SK-MEL-5 (cell line): ENCODE measurements at regions not wholly inside any gene's neighbourhood (a gene's known extent, or its start where the extent isn't known, plus 50 kb on each side); places are given as distances from the start of the nearest gene placed in this dataset.

ENCODE experiments used
- DNase-seq: peaks from one replicate; pipeline ENCODE4 v3.0.0-alpha.2; 2016; ENCODE audit warnings: low read depth, low spot score
- in situ Hi-C: cut with HindIII; loops from 2 replicates; pipeline ENCODE4 v1.10.0; 2016; ENCODE audit warnings: low sequenced_read_pairs, high pct_unique_total_duplicates, low pct_unique_long_range_greater_than_20kb

DNA sequence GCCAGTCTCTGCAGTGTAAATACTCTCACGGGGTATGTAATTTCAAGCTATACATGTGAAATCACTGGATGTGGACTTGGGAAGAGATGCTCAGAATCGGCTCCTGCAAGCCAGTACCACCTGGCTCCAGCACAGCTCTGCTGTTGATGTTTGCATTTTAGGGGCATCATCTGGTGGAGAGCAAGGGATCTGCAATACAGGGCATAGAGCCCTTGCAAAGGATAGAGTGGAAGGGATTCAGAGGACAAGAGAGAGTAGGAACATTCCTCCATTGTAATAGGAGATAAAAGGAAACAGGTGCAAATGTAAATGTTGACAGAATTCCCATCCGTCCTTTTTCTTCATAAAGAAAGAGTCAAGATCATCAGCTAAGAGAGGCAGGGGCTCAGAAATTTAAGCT, 184.1 kb downstream of the PMP22 start:
- in situ Hi-C loops: no loop called here
- DNase-seq: no peak

DNA sequence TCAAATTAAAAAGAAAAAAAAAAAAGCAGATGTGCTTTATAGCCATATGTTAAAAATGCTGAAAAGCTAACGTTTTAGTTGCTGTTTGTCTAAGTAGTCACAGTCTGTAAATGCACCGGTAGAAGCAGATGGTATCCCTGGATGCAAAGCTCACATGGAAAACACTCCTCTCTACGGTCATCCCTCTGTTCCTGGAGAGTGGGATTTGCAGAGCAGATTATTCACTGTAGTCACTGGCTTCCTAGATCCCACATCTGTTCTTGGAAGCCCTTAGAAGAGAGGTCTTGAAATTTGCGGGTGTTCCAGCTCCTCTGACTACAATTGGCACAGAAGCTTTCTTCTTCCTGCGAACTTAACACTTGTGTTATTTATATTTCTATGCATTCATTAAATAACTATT, 186.6 kb downstream of the PMP22 start:
- no peak for DNase-seq
- in situ Hi-C loops: no loop called here

DNA sequence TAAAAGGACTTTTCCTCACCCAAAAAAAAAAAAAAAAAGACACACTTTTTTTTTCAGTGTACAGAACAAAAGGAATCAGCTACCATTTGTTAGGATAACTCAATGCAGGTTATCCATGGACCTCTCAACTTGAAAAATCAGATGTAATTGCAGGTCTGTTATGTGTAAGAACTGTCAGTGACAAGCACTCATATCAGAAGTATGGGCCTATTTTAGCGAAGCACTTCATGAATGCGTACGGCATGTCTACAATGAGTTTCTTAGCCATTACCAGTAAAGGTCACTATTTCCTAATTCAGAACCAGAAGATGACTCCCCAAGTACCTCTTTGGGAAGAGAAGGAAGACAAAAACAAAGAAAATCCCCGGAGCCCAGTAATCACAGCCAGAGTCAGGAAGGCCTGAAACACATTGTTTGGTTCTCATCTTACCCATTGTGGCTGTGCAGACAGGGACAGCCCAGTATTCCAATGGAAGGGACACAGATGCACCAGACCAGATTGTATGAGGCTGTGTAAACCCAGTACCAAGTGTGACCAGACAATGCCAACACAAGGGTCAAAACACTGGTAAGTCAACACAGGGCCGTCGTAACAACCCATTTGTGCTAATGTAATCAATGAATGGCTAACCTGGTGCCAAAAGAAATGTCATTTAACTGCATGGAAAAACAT, 188.0 kb downstream of the PMP22 start:
- DNase-seq: no peak

DNA sequence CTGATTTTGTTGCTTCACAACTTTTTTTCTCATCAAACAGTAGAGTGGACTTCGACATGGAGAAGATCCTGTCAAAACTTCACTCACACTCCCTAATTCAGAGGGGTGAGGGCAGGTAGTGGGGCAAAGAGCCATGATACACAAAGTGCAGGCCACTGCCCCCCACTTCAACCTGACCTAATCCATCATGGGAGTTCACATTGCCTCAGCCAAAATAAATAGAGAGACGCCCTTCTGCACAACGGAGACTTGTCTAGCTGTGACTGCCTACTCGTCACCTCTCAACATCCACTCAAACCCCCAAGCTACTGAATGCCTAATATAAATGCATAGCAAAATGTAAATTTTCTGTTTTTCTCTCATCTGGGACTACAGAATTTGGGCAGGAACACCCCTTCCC, 213.2 kb downstream of the PMP22 start:
- in situ Hi-C loops: no loop called here
- no peak for DNase-seq

More for the DNA sequence above, 188.0 kb downstream of the PMP22 start:
- in situ Hi-C loops: no loop called here

DNA sequence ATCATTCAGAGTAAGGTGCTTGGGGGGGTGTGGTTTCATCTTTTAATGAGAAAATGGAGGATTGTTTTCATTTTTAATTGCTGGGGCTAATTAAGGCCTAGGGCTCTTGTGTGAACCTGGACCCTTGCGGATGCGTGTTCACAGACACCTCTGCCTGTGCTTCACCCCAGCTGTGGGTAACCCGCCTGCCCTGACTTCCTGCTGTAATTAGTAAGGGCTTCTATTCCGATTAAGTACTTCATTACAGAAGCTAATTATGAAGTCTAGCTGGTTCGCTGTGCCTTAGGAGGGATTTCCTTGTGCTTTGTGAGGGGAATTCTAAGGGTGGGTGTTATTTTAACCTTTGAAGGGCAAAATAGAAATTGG, 215.3 kb downstream of the PMP22 start:
- in situ Hi-C loops: no loop called here
- no peak for DNase-seq

DNA sequence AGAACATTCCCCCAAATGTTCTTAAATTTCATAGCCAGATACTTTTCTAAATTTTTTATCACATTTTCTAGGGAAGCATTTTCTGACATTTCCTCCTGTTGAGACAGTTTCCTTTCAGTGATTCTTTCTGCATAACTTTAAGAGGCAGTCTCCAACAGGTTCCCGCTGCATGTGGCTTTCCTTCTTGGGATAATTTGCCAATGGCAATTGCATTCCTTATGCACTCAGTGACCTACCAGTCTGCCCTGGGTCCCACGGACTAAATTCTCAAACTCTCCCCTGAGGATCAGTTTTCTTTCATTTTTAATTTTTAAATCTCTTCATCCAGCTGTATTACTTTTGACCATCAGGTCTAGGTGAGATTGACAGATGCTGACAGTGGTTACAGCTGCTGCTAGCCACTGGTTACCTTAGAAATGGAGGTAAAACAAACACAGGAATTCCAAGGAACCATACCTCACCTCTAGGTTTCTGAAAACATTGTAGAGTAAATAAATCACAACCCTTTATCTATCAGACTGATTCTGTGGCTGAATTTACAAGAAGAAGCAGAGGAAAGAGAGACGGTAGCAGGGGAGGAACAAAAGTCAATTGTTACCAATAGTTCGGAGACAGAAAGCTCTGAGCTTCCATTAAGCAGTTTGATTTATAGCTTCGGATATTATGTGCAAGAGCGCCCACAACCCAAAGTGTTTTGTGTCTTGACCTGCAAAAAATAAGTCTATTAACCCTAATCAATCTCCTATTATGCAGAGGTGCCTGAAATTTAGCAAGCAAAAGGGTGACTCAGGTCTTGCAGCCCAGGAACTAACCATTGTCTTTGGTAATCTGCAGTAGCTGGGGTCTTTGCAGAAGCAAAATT, 216.0 kb downstream of the PMP22 start:
- in situ Hi-C loops: no loop called here
- no peak for DNase-seq

DNA sequence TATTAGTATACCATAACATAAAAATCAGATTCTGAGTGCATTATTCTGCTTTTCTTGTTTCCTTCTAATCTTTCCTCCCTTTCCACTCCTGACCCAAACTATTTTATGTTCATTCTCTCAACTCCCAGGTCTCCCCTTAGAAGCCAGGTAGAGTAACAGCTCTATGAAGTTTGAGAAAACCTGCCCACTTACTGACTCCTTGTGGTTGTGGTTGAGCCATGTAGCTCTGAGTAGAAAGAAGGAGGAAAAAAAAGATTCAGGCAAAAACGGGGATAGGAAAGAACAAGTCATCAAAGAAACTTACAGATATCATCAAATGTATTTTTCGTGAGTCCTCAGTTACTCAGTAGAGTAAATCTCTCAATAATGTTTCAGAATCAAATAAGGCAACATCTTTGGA, 216.7 kb downstream of the PMP22 start:
- no peak for DNase-seq
- in situ Hi-C loops: no loop called here

DNA sequence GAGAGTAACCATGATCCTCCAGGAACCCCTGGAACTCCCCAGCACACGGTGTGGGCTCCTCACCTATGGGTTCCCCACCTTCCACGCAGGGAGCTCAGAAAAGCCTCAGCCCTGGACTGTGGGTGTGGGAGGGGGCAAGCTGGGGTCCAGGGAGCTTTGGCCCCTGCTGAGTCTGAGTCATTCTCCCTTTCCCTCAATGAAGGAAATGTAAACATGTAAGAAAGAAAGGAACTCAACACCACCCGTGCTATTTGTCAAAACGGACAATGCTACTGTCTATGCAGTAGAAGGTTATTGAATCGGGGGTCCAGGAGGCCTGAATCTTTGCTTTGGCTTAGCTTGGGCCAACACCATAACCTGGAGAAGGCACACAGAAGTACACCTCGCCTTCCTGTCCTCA, 222.8 kb downstream of the PMP22 start:
- DNase-seq: no peak
- in situ Hi-C loops: no loop called here

DNA sequence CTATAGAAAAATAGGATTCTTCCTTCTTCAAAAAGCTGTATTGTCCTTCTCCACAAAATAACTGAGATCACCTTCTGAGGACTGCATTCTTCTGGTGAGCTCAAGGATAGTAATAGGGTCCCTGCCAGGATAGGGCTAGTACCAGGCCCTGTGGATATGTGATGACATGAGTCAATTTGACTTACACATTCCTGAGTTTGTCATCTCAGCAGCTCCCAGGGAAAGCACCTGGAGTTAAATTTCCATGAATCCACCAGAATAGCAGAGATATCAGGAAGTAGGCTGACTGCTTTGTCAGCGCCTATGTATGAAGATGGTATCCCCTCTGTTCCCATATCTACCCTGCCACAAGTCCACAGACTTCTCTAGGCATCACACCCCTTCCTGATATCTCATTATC, 225.8 kb downstream of the PMP22 start:
- in situ Hi-C loops: no loop called here
- no peak for DNase-seq

DNA sequence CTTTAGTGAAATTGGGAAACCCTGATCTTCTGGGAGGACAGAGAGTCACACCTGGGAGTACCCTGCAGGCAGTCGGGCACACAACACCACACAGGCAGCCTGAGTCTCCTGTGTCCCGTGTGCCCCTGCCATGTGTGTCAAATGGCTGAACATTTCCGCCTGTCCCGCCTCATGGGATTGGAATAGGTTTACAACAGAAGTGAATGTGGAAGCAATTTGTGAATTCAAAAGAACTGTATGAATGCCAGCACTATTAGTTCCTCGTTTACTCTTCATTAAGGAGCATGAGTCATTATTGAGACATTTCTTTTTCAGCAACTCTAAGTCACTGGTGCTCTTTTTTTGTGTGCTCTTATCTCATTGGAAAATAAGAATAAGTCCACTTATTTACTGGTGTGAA, 226.5 kb downstream of the PMP22 start:
- DNase-seq: no peak
- in situ Hi-C loops: no loop called here

DNA sequence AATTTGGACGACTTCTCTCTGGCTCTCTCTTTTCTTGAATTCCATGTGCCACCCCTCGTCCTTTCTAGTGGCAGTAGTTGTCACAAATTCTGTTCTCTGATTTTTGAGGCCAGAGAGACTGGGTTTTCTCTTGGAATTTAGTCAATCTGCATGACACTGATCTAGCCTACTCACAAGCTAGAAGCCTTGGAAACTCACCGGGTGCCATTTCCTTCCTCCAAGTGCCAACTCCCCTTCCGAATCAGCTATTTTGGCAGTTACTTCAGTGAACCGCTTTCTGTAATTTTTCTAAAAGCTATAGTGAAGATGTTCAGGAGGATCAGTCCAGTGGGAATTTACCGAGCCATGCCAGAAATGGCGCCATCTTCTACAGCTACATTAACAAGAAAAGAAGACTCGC, 228.9 kb downstream of the PMP22 start:
- in situ Hi-C loops: no loop called here
- DNase-seq: no peak

DNA sequence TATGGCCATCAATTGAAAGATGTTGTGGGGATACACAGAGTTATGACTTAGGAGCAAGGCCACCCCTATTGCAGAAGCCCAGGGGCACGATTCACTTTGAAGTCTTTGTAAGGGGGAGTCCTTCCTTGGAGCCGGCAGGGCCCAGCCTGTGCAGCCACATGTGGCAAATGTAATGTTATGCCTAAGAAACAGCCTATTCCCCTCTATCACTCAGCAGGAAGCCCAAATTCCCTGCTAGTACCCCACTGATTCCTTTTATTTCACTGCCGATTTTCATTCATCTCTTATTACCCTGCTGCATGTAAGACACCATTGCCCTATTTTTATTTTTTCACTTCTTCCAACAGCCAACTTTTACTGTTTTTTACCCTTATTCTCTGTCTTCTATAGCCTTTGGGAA, 233.2 kb downstream of the PMP22 start:
- in situ Hi-C loops: no loop called here
- DNase-seq: no peak

DNA sequence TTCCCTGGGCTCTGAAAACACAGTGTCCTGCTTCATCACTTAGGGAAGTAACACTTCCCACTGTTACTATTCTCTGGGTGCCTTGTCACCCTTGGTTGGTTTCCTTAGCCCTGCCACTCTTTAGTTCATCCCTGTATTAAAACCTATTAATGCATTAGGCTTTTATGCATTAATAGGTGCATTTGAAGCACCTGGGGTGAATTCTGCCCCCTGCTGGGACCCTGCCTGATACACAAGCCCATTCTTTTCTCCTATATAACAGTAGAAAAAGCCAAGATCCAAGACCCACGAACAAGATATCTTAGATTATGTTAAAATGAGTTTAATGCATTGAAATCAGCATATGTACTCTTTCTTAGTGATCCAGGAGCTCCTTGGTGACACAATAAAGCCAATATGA, 235.7 kb downstream of the PMP22 start:
- in situ Hi-C loops: no loop called here
- no peak for DNase-seq

DNA sequence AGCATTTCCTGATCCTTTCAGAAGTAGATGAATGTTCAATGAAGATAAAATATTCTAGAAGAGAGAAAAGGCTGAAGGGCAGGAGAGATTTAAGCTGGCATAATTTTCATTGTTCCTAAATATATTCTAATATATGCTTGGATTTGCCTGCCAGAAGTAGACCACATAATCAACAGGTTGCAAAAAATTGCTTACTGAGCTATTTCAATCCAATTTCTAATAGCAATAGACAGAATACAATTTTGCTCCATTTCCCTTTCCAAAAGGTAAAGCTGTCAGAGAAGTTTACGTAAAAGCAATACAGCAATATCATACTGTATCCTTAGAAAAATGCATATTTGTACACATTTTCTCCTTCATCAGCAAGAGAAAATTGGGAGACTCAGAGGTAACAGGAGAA, 237.3 kb downstream of the PMP22 start:
- no peak for DNase-seq
- in situ Hi-C loops: no loop called here

DNA sequence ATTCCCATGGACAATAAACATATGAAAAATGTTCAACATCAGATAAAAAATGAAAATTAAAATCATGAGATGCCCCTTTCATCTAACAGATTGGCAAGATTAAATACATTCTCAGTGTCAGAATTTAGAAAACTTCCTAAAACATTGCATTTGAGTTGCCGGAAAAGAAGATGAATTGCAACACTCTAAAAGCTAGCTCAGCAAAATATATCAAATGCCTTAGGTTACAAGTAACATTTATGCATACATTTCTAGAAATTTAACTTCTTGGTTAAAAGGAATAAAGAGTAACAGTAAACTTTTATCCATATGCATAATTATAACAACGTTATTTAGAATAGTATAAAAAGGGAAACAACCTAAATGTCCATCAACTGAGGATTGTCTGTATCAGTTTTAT, 239.0 kb downstream of the PMP22 start:
- DNase-seq: no peak
- in situ Hi-C loops: no loop called here

DNA sequence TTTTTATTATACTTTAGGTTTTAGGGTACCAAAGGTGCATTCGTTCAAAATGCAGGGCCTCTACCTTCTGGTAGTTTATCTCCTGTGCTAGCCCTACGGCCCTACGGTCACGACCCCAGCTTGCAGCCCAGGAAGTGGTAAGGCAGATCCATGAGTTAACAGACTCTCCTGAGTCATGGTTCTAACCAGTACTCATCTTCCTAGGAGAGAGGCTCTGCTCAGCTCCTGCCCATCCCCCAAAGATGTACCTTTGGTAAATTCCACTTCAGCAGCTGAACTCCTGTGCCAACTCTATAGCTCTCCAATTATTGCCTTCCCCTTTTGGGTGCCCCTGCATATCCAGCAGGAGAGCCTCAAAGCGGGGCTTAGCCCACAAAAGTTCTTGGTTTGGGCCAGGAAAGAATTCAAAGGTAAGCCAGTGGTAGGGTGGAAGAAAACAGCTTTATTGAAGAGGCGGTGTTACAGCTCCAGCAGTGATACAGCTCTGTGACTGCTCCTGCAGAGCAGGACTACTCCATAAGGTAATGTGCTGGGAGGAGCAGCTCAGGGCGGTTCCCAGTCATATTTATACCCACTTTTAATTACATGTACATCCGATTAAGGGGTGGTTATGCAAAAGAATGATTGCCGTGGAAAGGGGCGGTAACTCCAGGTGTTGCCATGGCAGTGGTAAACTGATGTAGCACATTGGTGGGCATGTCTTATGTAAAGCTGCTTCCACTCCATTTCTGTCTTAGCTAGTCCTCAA, 241.4 kb downstream of the PMP22 start:
- no peak for DNase-seq
- in situ Hi-C loops: no loop called here

DNA sequence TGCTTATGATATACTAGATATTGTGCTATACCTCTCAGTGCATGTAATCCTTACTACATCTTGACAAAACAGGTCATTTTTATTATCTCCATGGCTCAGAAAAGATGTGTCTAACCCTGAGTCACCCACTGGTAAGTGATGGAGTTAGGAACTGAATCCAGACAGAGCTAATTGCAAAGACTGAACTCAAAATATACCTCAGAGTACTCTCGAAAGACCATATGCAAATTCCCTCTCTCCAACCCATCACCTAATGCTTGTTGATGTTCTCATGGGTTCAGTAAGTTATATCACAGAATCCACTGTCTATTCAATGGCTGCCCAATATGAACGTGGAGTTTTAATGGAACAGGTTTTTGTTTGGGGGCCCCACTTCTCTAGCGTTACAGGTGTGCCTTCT, 246.0 kb downstream of the PMP22 start:
- DNase-seq: no peak
- in situ Hi-C loops: no loop called here

DNA sequence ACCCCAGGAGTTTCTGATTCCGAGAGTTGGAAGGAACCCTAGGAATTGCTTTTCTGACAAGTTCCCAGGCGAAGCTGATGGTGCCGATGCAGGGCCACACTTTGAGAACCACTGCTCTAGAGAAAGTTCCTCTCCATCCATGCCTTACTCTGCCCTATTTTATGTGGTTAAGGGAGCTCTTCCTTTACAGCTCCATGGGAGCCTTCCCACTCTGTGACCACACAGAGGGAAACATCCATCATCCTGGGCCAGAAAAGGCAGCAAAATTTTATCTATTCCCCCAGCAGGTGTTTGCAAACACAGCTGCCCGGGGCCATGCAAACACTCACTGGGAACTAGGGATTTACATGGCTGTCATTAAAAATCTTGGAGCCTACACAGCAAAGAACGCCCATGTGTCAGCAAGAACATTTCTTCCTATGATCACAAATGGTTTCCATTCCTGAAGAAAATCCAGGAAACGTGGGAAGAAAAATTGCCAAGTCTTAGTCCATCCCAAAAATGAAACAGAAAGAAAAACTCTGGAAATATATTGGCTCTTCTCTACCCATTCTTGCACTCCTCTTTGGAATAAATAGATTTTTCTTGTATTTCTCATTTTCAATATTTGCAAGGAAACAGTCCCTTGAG, 252.7 kb downstream of the PMP22 start:
- DNase-seq: no peak
- in situ Hi-C loops: no loop called here
